Gastroesophageal sphincter (tissue), 4 donors: ENCODE measurements at regions not wholly inside any gene's neighbourhood (a gene's known extent, or its start where the extent isn't known, plus 50 kb on each side); places are given as distances from the start of the nearest gene placed in this dataset.
A peak's percentile ranks its signal among the peaks of the same experiment; 100 is the strongest.

Experiments used
- ATAC-seq: fragments of 150-250 bp; one replicate; pipeline ENCODE4 v1.9.1; 2016; ENCODE audit warnings: mild to moderate bottlenecking, moderate library complexity
- H3K27ac ChIP-seq, 4 donors: fragments of 200-600 bp; sonication (generic) in 3 of 4; 1 replicate in 3 of 4; 2 replicates in 1 of 4; pipeline ENCODE4 v1.5.1; 2016 to 2019
- H3K27me3 ChIP-seq: fragments of 200-600 bp; sonication (generic); one replicate; pipeline ENCODE4 v1.5.1; 2019
- H3K36me3 ChIP-seq, 2 donors: fragments of 200-600 bp; sonication (generic); one replicate each; pipeline ENCODE4 v1.5.1; 2019; ENCODE audit warnings: control low read depth in 1 of 2
- H3K4me1 ChIP-seq, 3 donors: fragments of 200-600 bp; sonication (generic); 1 replicate in 2 of 3; 2 replicates in 1 of 3; pipeline ENCODE4 v1.5.1; 2016 to 2019; ENCODE audit warnings: control low read depth in 2 of 3
- H3K4me3 ChIP-seq, 2 donors: fragments of 200-600 bp; sonication (generic); one replicate each; pipeline ENCODE4 v1.5.1; 2019; ENCODE audit warnings: mild to moderate bottlenecking in 1 of 2, moderate library complexity in 1 of 2
- H3K9me3 ChIP-seq, 3 donors: fragments of 200-600 bp; sonication (generic); one replicate each; pipeline ENCODE4 v1.5.1; 2017 to 2019; ENCODE audit warnings: control low read depth in 2 of 3
- CTCF ChIP-seq, 4 experiments: fragments of 200-600 bp in 2 of 4; fragments of 450-650 bp in 2 of 4; sonication (generic) in 1 of 4; IDR thresholded peaks; one replicate each; pipeline ENCODE4 v1.5.1; 2017 to 2019; ENCODE audit warnings: antibody characterized with exemption in 4 of 4, mild to moderate bottlenecking in 2 of 4, moderate library complexity in 2 of 4
- EP300 ChIP-seq: sonication (generic); formaldehyde crosslinking; IDR thresholded peaks from one replicate; pipeline ENCODE4 v1.6.1; 2017; ENCODE audit warnings: antibody characterized with exemption, mild to moderate bottlenecking
- POLR2A ChIP-seq, 2 donors: fragments of 450-650 bp; IDR thresholded peaks; one replicate each; pipeline ENCODE4 v1.6.1; 2017; ENCODE audit warnings: antibody characterized with exemption in 2 of 2, mild to moderate bottlenecking in 2 of 2, moderate library complexity in 1 of 2
- POLR2AphosphoS5 ChIP-seq: sonication (generic); formaldehyde crosslinking; IDR thresholded peaks from one replicate; pipeline ENCODE4 v1.6.1; 2017; ENCODE audit warnings: antibody characterized with exemption
- WGBS, 2 donors: methylation state at CpG; one replicate each; pipeline ENCODE4 v1.1.5; 2018; ENCODE audit warnings: low coverage in 1 of 2; 5-methylcytosine and 5-hydroxymethylcytosine counted together

- Histone ChIP-seq H3K4me3 (no peak overlapping the region), H3K27ac (no peak overlapping the region), H3K36me3 (no peaks in the 10 kb centered on the region), H3K4me1 (peaks cover 2 to 31% (median 10%) of the 10 kb centered on the region in 3 donors), H3K9me3 (no peaks in the 10 kb centered on the region), H3K27me3 (no peaks in the 10 kb centered on the region)
- 92 to 94% methylated on average over 8 of the region's 8 CpGs for WGBS, 2 donors
- ATAC-seq = no peak
- TF ChIP-seq POLR2A (IDR thresholded peaks at IDR 0.05) = no peak
- no peak for TF ChIP-seq POLR2AphosphoS5
- TF ChIP-seq CTCF (IDR thresholded peaks at IDR 0.05) = no peak
- no peak for TF ChIP-seq EP300
Measured at GRCh38 chr16:22670044-22670536, 143.9 kb upstream of the HS3ST2 start.

GRCh38 chr16:22670551-22671041, 143.4 kb upstream of the HS3ST2 start:
- ATAC-seq = no peak

GRCh38 chr16:22671301-22672076, 142.5 kb upstream of the HS3ST2 start:
- Histone ChIP-seq H3K9me3 (no peaks in the 10 kb centered on the region), H3K36me3 (no peaks in the 10 kb centered on the region), H3K4me3 (no peak overlapping the region), H3K27ac (no peak overlapping the region), H3K4me1 (peaks cover 2 to 31% (median 10%) of the 10 kb centered on the region in 3 donors), H3K27me3 (no peaks in the 10 kb centered on the region)
- ATAC-seq = no peak
- 72 to 74% methylated on average over 4 of the region's 4 CpGs for WGBS, 2 donors
- TF ChIP-seq EP300 (no peak), CTCF (IDR thresholded peaks at IDR 0.05) (no peak), POLR2AphosphoS5 (no peak), POLR2A (IDR thresholded peaks at IDR 0.05) (no peak)

More at GRCh38 chr16:22670551-22671041, 143.4 kb upstream of the HS3ST2 start:
- Histone ChIP-seq H3K9me3 (no peaks in the 10 kb centered on the region), H3K4me1 (peaks cover 2 to 31% (median 10%) of the 10 kb centered on the region in 3 donors), H3K4me3 (no peak overlapping the region), H3K36me3 (no peaks in the 10 kb centered on the region), H3K27me3 (no peaks in the 10 kb centered on the region), H3K27ac (no peak overlapping the region)
- 23 to 24% methylated on average over 7 of the region's 7 CpGs for WGBS, 2 donors
- no peak for TF ChIP-seq POLR2A (IDR thresholded peaks at IDR 0.05)
- TF ChIP-seq CTCF (IDR thresholded peaks at IDR 0.05) = no peak
- TF ChIP-seq POLR2AphosphoS5 = no peak
- TF ChIP-seq EP300 = no peak

GRCh38 chr16:22672830-22673210, 141.1 kb upstream of the HS3ST2 start:
- Histone ChIP-seq H3K4me3 (no peak overlapping the region), H3K27ac (peak overlapping the region in 1 of 4 donors; percentile 30), H3K36me3 (no peaks in the 10 kb centered on the region), H3K9me3 (no peaks in the 10 kb centered on the region), H3K27me3 (no peaks in the 10 kb centered on the region), H3K4me1 (peaks cover 2 to 31% (median 10%) of the 10 kb centered on the region in 3 donors)
- WGBS, 2 donors = 58 to 71% methylated on average over 3 of the region's 3 CpGs
- no peak for TF ChIP-seq CTCF (IDR thresholded peaks at IDR 0.05)
- TF ChIP-seq POLR2AphosphoS5 = no peak
- TF ChIP-seq POLR2A (IDR thresholded peaks at IDR 0.05) = no peak
- no peak for TF ChIP-seq EP300
- no peak for ATAC-seq

- H3K4me3 ChIP-seq = no peak overlapping the region
- H3K9me3 ChIP-seq = no peaks in the 10 kb centered on the region
- 13 to 43% methylated on average over 2 of the region's 2 CpGs for WGBS, 2 donors
- peak; percentile 54 for ATAC-seq
- TF ChIP-seq POLR2AphosphoS5 (no peak), EP300 (no peak), POLR2A (IDR thresholded peaks at IDR 0.05) (no peak), CTCF (IDR thresholded peaks at IDR 0.05) (no peak)
- H3K27me3 ChIP-seq = no peaks in the 10 kb centered on the region
- H3K36me3 ChIP-seq = no peaks in the 10 kb centered on the region
- peak overlapping the region in 1 of 4 donors; percentile 30 for H3K27ac ChIP-seq
- H3K4me1 ChIP-seq = peaks cover 2 to 31% (median 10%) of the 10 kb centered on the region in 3 donors
Measured at GRCh38 chr16:22673421-22673831, 140.5 kb upstream of the HS3ST2 start.
